Astrocyte of the cerebellum (primary cell): ENCODE measurements at regions not wholly inside any gene's neighbourhood (a gene's known extent, or its start where the extent isn't known, plus 50 kb on each side); places are given as distances from the start of the nearest gene placed in this dataset.

Source experiments
- DNase-seq: peaks from one replicate; pipeline ENCODE4 v3.0.0-alpha.2; 2011; ENCODE audit warnings: low read depth
- H3K4me3 ChIP-seq: 2 replicates; pipeline ENCODE4 v1.5.1; 2011; ENCODE audit warnings: mild to moderate bottlenecking, low read depth, low read length, moderate library complexity
- CTCF ChIP-seq: IDR thresholded peaks from 2 replicates; pipeline ENCODE4 v1.5.1; 2012; ENCODE audit warnings: low read length, low read depth, moderate library complexity, mild to moderate bottlenecking; ENCODE audit errors: missing control alignments
- in situ Hi-C: cut with HindIII; loops from 2 replicates; pipeline ENCODE4 v1.10.0; 2017; ENCODE audit warnings: low sequenced_read_pairs

DNA sequence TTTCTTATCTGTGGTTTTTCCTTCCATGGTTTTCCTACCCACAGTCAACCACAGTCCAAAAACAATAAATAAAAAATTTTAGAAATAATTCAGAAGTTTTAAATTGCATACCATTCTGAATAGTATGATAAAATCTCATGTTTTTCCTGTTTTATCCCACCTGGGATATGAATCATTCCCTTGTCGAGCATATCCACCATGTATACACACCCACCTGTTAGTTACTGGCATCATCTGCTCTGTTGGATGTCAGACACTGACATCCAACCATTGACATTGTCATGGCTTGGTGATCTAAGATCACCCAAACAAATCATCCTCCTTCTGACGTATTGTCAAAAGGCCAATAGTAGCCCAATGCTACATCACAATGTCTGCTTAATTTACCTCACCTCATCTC, 749.8 kb downstream of the TNS3 start:
- TF ChIP-seq CTCF, result no peak
- no peak for DNase-seq
- in situ Hi-C loops, result no loop called here
- H3K4me3 ChIP-seq, result no peak overlapping the region

- TF ChIP-seq CTCF, result no peak
- no peak for DNase-seq
- in situ Hi-C loops, result no loop called here
- no peak overlapping the region for H3K4me3 ChIP-seq
Observed at GRCh38 chr7:46819819-46820218, 762.1 kb downstream of the TNS3 start.

DNA sequence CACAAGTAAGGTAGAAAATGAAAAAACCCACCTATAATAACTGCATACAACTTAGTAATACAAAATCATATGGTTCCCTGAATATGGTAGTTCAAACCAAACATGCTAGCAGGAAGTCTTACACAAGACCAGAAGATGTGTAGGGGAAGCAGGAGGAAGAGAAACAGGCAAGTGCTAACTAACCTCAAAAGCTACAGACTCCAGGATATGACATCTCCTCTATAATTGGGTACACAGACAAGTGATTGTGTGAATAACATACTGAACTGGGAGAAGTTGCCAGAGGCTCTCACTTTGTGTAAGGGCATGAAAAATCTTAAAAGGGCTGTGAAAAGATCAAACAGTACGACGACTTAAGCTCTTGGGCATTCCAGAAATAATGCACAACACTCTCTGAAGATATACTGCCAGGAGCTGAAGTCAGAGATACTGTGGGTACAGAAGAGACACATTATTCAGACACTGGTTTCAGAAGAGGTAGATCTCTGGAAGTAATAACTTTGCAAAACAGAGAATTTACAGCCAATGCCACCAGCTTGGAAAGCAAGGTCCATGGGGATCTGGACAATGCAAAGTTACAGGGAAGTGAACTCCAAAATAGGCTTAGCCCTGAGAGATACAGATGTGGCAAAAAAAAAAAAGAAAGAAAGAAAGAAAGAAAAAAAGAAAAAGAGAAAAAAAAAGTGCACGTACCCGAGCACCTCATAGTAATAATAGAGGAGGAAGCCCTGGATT, 767.2 kb downstream of the TNS3 start:
- H3K4me3 ChIP-seq, result no peak overlapping the region
- TF ChIP-seq CTCF, result no peak
- DNase-seq, result no peak
- in situ Hi-C loops, result no loop called here

- no peak for DNase-seq
- no peak overlapping the region for H3K4me3 ChIP-seq
- in situ Hi-C loops, result no loop called here
- no peak for TF ChIP-seq CTCF
Observed at GRCh38 chr7:46812101-46812675, 769.7 kb downstream of the TNS3 start.

DNA sequence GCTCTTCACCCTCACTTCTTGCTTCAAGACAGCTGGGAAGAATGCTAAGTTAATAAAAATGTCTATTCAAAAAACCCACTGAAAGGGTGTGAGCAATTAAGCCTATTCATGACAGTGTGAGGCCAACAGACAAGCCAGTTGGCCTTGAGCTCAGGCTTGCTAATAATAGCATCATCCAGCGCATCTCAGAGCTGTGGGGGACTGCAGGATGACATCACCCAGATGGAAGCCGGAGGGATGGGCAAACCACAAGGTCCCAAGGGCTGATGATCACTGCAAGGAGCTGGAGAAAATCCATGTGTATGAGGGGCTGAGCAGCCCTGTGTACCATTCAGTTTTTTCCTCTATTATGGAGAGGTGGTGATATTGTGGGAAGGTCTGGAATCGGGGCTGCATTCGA, 770.4 kb downstream of the TNS3 start:
- DNase-seq, result peak; percentile 79
- H3K4me3 ChIP-seq, result no peak overlapping the region
- in situ Hi-C loops, result no loop called here

GRCh38 chr7:46810986-46811385, 770.9 kb downstream of the TNS3 start:
- DNase-seq, result no peak
- no peak overlapping the region for H3K4me3 ChIP-seq
- TF ChIP-seq CTCF, result no peak
- in situ Hi-C loops, result no loop called here

More for the DNA sequence above, 770.4 kb downstream of the TNS3 start:
- no peak for TF ChIP-seq CTCF
